Right ventricle myocardium superior (tissue), 1 donor: ENCODE measurements at regions not wholly inside any gene's neighbourhood (a gene's known extent, or its start where the extent isn't known, plus 50 kb on each side); places are given as distances from the start of the nearest gene placed in this dataset.
"Not testable (repeated sequence)": the region's sequence is repeated elsewhere in the genome, so short reads cannot be mapped to it uniquely, and the experiment has no call there.

Experiments
- ATAC-seq: fragments of 200-7000 bp; cut with Tn5 transposase; one replicate; pipeline ENCODE4 v1.9.1; 2020; ENCODE audit warnings: mild to moderate bottlenecking; ENCODE audit not compliant: poor library complexity
- DNase-seq: peaks from one replicate; pipeline ENCODE4 v3.0.0-alpha.2; 2020
- intact Hi-C: fragments of 100-400 bp; cut with DNase I; formaldehyde crosslinking; loops from one replicate; pipeline ENCODE4 v1.11.2; 2022
- donor health status: DM: no; HTN: yes; CAD: no; lungs with severe emphysema.

- DNase-seq (no peak), ATAC-seq (no peak)
- intact Hi-C loops, result no loop called here
Observed at GRCh38 chrX:25503826-25504225, 488.1 kb upstream of the ARX start.

GRCh38 chrX:25507801-25508200 is 492.0 kb upstream of the ARX start:
- intact Hi-C loops, result no loop called here
- no peak for DNase-seq
- no peak for ATAC-seq

GRCh38 chrX:25519258-25519657 is 503.5 kb upstream of the ARX start:
- DNase-seq, result no peak
- intact Hi-C loops, result no loop called here
- ATAC-seq, result no peak

- DNase-seq, intact Hi-C loops, ATAC-seq: not testable (repeated sequence)
Observed at GRCh38 chrX:25522443-25523010, 506.8 kb upstream of the ARX start.

GRCh38 chrX:25523574-25524540 is 508.1 kb upstream of the ARX start:
- ATAC-seq (no peak), DNase-seq (no peak)
- intact Hi-C loops, result no loop called here

- intact Hi-C loops, result no loop called here
- DNase-seq, result no peak
- ATAC-seq, result no peak
Observed at GRCh38 chrX:25527156-25527555, 511.4 kb upstream of the ARX start.

- ATAC-seq (no peak), DNase-seq (no peak)
- intact Hi-C loops, result no loop called here
Observed at GRCh38 chrX:25527596-25527995, 511.8 kb upstream of the ARX start.

- no peak for DNase-seq
- no peak for ATAC-seq
- intact Hi-C loops, result no loop called here
Observed at GRCh38 chrX:25531096-25531495, 515.3 kb upstream of the ARX start.

GRCh38 chrX:25534091-25534490 is 518.3 kb upstream of the ARX start:
- DNase-seq (no peak), ATAC-seq (no peak)
- intact Hi-C loops, result no loop called here

- ATAC-seq (no peak), DNase-seq (no peak)
- intact Hi-C loops, result no loop called here
Observed at GRCh38 chrX:25536307-25536970, 520.7 kb upstream of the ARX start.

GRCh38 chrX:25537699-25538098 is 521.9 kb upstream of the ARX start:
- ATAC-seq (no peak), DNase-seq (no peak)
- intact Hi-C loops, result no loop called here

- DNase-seq (no peak), ATAC-seq (no peak)
- intact Hi-C loops, result no loop called here
Observed at GRCh38 chrX:25544641-25545040, 528.9 kb upstream of the ARX start.

- intact Hi-C loops, result no loop called here
- ATAC-seq, result no peak
- DNase-seq, result no peak
Observed at GRCh38 chrX:25548811-25549210, 533.0 kb upstream of the ARX start.

- DNase-seq (no peak), ATAC-seq (no peak)
- intact Hi-C loops, result no loop called here
Observed at GRCh38 chrX:25555521-25555920, 539.8 kb upstream of the ARX start.

- intact Hi-C loops, result no loop called here
- ATAC-seq (no peak), DNase-seq (no peak)
Observed at GRCh38 chrX:25558137-25558536, 542.4 kb upstream of the ARX start.

GRCh38 chrX:25561190-25561589 is 545.4 kb upstream of the ARX start:
- ATAC-seq, result no peak
- DNase-seq, result no peak
- intact Hi-C loops, result no loop called here

- DNase-seq, result no peak
- ATAC-seq, result no peak
- intact Hi-C loops, result no loop called here
Observed at GRCh38 chrX:25573631-25574030, 557.9 kb upstream of the ARX start.

GRCh38 chrX:25596921-25597320 is 541.2 kb upstream of the MAGEB18 start:
- ATAC-seq, result no peak
- DNase-seq, result no peak
- intact Hi-C loops, result no loop called here

GRCh38 chrX:25597551-25597950 is 540.6 kb upstream of the MAGEB18 start:
- intact Hi-C loops, result no loop called here
- ATAC-seq, result no peak
- DNase-seq, result no peak

- intact Hi-C loops, result no loop called here
- ATAC-seq, result no peak
- no peak for DNase-seq
Observed at GRCh38 chrX:25599061-25599460, 539.1 kb upstream of the MAGEB18 start.
